GM19351 (cell line): ENCODE measurements at regions not wholly inside any gene's neighbourhood (a gene's known extent, or its start where the extent isn't known, plus 50 kb on each side); places are given as distances from the start of the nearest gene placed in this dataset.

ENCODE experiments used
- ATAC-seq: cut with Tn5 transposase; IDR thresholded peaks from one replicate; pipeline ENCODE4 v1.9.1; 2021; ENCODE audit warnings: mild to moderate bottlenecking, moderate library complexity; ENCODE audit not compliant: unreplicated experiment

- ATAC-seq: no peak
Measured at GRCh38 chr19:31164791-31165251, 184.4 kb downstream of the TSHZ3 start.

- no peak for ATAC-seq
Measured at GRCh38 chr19:31160336-31160926, 188.8 kb downstream of the TSHZ3 start.

GRCh38 chr19:31154021-31154420 lies 195.2 kb downstream of the TSHZ3 start:
- ATAC-seq: no peak

- no peak for ATAC-seq
Measured at GRCh38 chr19:31152906-31153305, 196.3 kb downstream of the TSHZ3 start.

DNA sequence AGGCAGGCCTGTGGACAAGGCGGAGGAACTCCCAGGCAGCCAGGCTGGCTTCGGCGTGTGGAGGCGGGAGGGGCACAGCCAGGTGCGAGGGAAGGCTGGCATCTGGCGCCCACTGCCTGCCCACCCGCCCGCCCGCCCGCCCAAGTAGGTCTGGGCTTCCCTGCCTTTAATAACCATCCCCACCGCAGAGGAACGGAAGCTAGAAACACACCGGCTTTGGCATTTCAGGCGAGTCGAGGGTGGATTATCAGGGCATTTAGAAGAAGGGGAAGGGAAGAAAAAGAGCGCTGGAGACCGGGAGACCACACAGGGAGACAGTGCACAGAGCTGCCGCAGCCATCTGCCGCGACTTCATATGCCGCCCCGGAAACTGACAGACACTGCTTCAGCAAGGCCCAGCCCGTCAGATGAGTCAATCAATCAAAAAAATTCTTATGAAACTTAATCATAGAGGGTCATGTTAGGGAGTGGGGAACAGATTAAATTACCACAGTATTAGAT lies 199.7 kb downstream of the TSHZ3 start:
- no peak for ATAC-seq

GRCh38 chr19:31148671-31149070 lies 200.6 kb downstream of the TSHZ3 start:
- ATAC-seq: no peak

DNA sequence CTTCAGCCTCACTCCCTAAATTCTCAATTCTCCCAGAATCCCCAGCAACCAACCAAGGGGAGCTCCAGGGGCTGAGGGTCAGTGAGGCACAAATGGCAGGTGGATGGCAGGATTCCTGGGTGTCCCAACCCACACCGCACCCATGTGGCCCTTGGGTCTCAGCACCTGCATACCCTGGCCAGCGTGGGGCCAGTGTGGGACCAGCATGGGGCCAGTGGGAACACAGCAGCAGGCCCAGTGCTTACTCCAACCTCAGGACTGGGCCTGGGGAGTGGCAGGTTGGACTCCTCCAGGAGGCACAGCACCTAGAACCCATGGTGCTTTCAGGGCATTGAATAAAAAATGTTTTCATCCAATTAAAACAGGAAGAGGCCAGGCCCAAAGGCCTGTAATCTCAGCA lies 202.0 kb downstream of the TSHZ3 start:
- no peak for ATAC-seq

- ATAC-seq: no peak
Measured at GRCh38 chr19:31146546-31147183, 202.6 kb downstream of the TSHZ3 start.

- no peak for ATAC-seq
Measured at GRCh38 chr19:31146015-31146414, 203.2 kb downstream of the TSHZ3 start.

GRCh38 chr19:31145007-31145406 lies 204.2 kb downstream of the TSHZ3 start:
- ATAC-seq: no peak

DNA sequence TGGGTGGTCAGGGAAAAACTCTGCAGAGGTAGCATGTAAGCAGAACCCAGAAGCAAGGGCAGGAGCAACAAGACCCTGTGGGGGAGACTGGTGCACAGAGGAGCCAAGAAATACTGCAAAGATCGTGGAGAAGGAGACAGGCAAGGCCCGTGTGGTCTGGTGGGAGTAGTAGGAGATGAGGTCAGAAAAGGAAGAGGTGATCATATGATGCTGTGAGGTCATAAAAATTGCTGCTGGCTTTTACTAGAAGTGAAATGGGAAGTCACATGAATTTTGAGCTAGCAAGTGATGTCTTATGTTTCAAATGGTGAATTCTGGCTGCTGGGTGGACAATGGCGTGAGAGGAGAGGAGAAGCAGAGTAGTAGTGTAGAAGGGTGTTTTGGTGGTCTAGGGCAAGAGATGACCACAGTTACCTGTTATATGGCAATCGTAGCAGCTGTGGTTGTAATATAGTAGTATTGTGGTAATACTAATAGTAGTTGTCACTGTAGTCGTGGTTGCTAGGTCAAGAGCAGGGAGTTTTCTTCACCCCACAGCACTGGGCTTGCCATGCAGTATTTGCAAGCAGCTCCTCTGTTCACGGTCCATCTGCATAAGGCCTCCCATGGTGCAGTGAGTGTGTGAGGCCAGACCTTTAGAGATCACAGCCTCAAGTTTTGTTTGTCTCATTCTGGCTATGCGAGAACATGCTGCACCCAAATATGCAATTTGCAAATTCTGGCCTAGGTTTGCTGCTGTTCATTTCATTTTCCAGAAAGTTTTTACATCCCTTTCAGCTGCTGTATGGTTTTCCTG lies 205.0 kb downstream of the TSHZ3 start:
- no peak for ATAC-seq

- no peak for ATAC-seq
Measured at GRCh38 chr19:31141301-31141700, 207.9 kb downstream of the TSHZ3 start.

DNA sequence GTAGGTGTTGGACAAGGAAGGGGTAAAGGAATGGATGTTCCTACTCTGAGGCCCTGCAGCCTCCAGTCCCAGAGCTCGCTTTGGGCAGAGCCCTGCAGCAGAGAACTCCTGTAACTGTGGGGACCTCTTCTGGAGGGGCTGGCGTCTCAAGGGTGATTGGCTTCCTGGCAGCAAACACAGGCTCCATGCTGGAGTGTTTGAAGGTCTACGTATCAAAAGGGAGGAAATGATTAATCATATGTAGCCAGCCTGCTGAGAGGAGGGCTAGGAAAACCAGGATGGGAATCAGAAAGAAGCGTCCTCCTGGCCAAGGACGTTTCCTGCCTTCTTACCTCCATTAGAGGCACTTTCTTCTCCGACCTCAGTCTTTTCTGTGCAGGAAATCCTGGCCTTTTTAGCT lies 208.5 kb downstream of the TSHZ3 start:
- ATAC-seq: no peak

DNA sequence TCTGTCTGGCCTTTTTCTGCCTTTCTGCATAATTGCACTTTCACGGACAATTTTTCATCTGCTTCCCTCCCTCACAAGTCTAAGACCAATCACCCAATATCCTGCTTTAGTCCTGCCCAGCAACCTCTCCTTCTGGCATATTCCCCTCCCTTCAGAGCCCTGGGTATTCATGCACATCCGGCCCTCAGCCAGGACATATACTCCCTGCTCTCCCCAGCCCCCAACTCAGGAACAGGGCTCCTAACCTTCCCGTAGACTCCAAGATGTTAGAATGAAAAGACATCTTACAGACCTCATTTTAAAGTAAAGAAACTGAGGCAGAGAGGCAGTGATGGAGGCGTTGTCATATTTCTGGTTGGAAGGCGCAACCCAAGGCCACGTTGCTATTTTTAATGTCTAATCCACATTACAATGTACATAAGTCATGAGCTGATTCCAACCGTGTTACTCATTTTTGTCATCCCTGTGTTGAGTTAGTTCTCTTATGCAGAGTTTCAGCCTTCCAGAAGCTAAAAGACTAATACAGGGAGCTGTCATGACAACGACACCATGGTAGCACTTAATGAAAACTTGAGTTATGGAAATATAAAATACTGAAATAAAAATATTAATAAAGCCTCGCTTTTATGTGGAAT lies 209.2 kb downstream of the TSHZ3 start:
- no peak for ATAC-seq

DNA sequence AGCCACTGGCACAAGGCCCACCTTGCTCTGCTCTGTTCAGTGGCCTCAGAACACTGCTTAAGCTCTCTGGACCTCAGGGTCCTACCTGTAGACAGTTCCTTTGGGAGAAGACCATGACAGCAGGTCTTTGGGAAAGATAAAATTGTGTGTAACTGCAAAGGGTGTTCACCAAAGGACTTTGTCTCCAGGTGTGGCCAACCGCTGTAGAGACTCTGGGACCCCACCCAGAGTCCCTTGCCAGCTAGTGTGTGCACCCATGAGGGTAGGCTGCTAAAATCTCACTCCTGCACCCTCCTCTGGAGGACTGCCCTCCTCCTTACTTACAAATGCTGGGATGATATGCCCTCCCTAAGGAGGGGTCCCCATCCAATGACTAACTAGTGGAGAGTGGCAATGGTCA lies 211.2 kb downstream of the TSHZ3 start:
- no peak for ATAC-seq

DNA sequence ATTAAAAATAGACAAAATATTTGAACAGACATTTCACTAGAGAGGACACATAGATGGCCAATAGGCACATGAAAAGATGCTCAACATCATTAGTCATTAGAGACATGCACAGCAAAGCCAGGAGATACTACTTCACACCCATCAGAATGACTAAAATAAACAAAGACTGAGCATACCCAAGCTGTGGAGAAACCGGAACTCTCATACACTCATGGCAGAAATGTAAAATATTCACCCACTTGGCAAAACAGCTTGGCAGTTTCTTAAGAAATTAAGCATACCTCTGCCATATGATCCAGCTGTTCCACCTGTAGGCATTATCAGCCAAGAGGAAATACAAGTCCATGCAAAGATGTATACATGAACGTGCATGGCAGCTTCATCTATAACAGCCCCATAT lies 213.4 kb downstream of the TSHZ3 start:
- no peak for ATAC-seq

- ATAC-seq: no peak
Measured at GRCh38 chr19:31132753-31133110, 216.5 kb downstream of the TSHZ3 start.

DNA sequence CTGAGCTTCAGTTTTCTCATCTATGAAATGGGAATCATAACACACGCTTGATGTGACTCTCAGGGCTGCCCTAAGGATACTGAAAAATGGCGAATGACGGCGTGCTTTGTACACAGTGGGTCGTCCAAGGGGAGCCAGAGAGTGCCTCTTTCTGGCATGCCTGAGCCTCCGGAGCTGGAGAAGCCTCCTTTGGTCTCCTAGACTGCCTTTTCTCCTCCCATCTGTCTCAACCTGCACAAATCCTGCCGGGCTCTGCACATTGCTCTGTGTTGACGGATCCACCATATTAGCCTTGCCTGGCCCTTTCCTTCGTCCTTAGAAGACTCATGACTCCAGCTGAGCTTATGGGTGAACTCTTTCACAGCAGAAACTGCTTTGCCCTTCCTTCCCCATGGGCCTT lies 220.9 kb downstream of the TSHZ3 start:
- ATAC-seq: no peak

- ATAC-seq: no peak
Measured at GRCh38 chr19:31127134-31127967, 221.9 kb downstream of the TSHZ3 start.

- ATAC-seq: no peak
Measured at GRCh38 chr19:31126236-31126635, 223.0 kb downstream of the TSHZ3 start.

GRCh38 chr19:31125071-31125470 lies 224.2 kb downstream of the TSHZ3 start:
- ATAC-seq: no peak
